HCT116 (cell line): ENCODE measurements at regions not wholly inside any gene's neighbourhood (a gene's known extent, or its start where the extent isn't known, plus 50 kb on each side); places are given as distances from the start of the nearest gene placed in this dataset.
A peak's percentile ranks its signal among the peaks of the same experiment; 100 is the strongest.

Experiments used
- ATAC-seq: fragments of 200-7000 bp; cut with Tn5 transposase; 2 replicates; pipeline ENCODE4 v1.9.1; 2020; ENCODE audit warnings: mild to moderate bottlenecking, moderate library complexity
- BruUV-seq: library from RNA; stranded (reverse); fragments of 400-500 nt; replicated peaks from 2 replicates; lab custom pipeline; 2021; lab: Mats Ljungman, UMichigan
- CTCF ChIA-PET: fragments of 300-600 bp; sonication (Branson Sonifier 250); formaldehyde crosslinking; loops from one replicate; lab custom pipeline; 2021; ENCODE audit warnings: antibody characterized with exemption; lab: Charles Lee
- POLR2A ChIA-PET: fragments of 300-600, 350-600 bp; sonication (Branson Sonifier 250); formaldehyde crosslinking; loops from one replicate; lab custom pipeline; 2021; ENCODE audit warnings: antibody characterized with exemption; lab: Charles Lee
- RAD21 ChIA-PET, 2 experiments: fragments of 300-600 bp; sonication (Branson Sonifier 250); formaldehyde crosslinking; loops; one replicate each; lab custom pipeline; 2023; ENCODE audit warnings: low total read pairs in 2 of 2; ENCODE audit not compliant: uncharacterized antibody in 2 of 2, unreplicated experiment in 2 of 2, low non-redundant PET in 1 of 2; lab: Charles Lee
- DNase-seq: peaks from one replicate; pipeline ENCODE4 v3.0.0-alpha.2; 2010; ENCODE audit warnings: low read depth, low spot score
- H2AFZ ChIP-seq: fragments of 200-600 bp; shearing (Covaris generic), sonication (generic); 2 replicates; pipeline ENCODE4 v1.6.1; 2017; ENCODE audit warnings: low read depth, mixed run types, mixed read lengths, antibody characterized with exemption, low read length; ENCODE audit not compliant: poor library complexity, severe bottlenecking
- H3K27ac ChIP-seq: 2 replicates; pipeline ENCODE4 v1.5.1; 2012; ENCODE audit warnings: low read depth, low read length
- H3K27me3 ChIP-seq: fragments of 200-600 bp; sonication (generic); 2 replicates; pipeline ENCODE4 v1.6.1; 2016; ENCODE audit warnings: mixed run types, low read length, mixed read lengths; ENCODE audit not compliant: insufficient read depth
- H3K36me3 ChIP-seq, 2 experiments: fragments of 200-500 bp in 1 of 2; fragments of 200-600 bp in 1 of 2; sonication (Bioruptor generic) in 1 of 2; sonication (generic) in 1 of 2; 2 replicates each; pipeline versions ENCODE4 v1.5.1 to v1.6.1; 2014 to 2016; ENCODE audit warnings: low read length in 2 of 2, inconsistent platforms in 1 of 2, mixed read lengths in 1 of 2, mixed run types in 1 of 2; ENCODE audit not compliant: insufficient read depth in 2 of 2, control insufficient read depth in 1 of 2
- H3K4me1 ChIP-seq, 2 experiments: fragments of 200-600 bp in 1 of 2; sonication (generic) in 1 of 2; 2 replicates each; pipeline versions ENCODE4 v1.5.1 to v1.6.1; 2012 to 2017; ENCODE audit warnings: low read length in 2 of 2, inconsistent platforms in 1 of 2, mild to moderate bottlenecking in 1 of 2, mixed read lengths in 1 of 2, mixed run types in 1 of 2, moderate library complexity in 1 of 2; ENCODE audit not compliant: insufficient read depth in 2 of 2, control insufficient read depth in 1 of 2
- H3K4me2 ChIP-seq: fragments of 200-600 bp; sonication (generic); 2 replicates; pipeline ENCODE4 v1.6.1; 2017; ENCODE audit warnings: mixed run types, low read length, mixed read lengths
- H3K4me3 ChIP-seq, 2 experiments: fragments of 200-600 bp in 1 of 2; sonication (generic) in 1 of 2; replicated peaks in 1 of 2; 2 replicates each; pipeline ENCODE4 v1.5.1; 2011 to 2016; ENCODE audit warnings: low read length in 2 of 2, control low read depth in 1 of 2, low read depth in 1 of 2, mild to moderate bottlenecking in 1 of 2, mixed read lengths in 1 of 2, mixed run types in 1 of 2
- H3K79me2 ChIP-seq: fragments of 200-600 bp; sonication (generic); 2 replicates; pipeline ENCODE4 v1.6.1; 2017; ENCODE audit warnings: mild to moderate bottlenecking, mixed run types, low read length, moderate library complexity, mixed read lengths; ENCODE audit not compliant: insufficient read depth
- H3K9ac ChIP-seq: fragments of 200-600 bp; sonication (generic); 2 replicates; pipeline ENCODE4 v1.6.1; 2016; ENCODE audit warnings: low read length, mixed read lengths
- H3K9me2 ChIP-seq: fragments of 200-600 bp; sonication (generic), shearing (Covaris generic); 2 replicates; pipeline ENCODE4 v1.6.1; 2017; ENCODE audit warnings: mixed run types, mild to moderate bottlenecking, moderate library complexity; ENCODE audit not compliant: insufficient read depth
- H3K9me3 ChIP-seq, 2 experiments: fragments of 200-500 bp in 1 of 2; fragments of 200-600 bp in 1 of 2; sonication (Bioruptor generic) in 1 of 2; sonication (generic) in 1 of 2; 2 replicates each; pipeline ENCODE4 v1.6.1; 2014 to 2017; ENCODE audit warnings: low read length in 2 of 2, mixed read lengths in 2 of 2, inconsistent platforms in 1 of 2, low read depth in 1 of 2, mild to moderate bottlenecking in 1 of 2, mixed run types in 1 of 2, moderate library complexity in 1 of 2; ENCODE audit not compliant: control insufficient read depth in 1 of 2, insufficient read depth in 1 of 2
- H4K20me1 ChIP-seq: fragments of 200-600 bp; sonication (generic), shearing (Covaris generic); 2 replicates; pipeline ENCODE4 v1.6.1; 2017; ENCODE audit warnings: mixed run types, mild to moderate bottlenecking, moderate library complexity; ENCODE audit not compliant: insufficient read depth
- CBX3 ChIP-seq: IDR thresholded peaks from 2 replicates; pipeline ENCODE4 v1.6.1; 2012; ENCODE audit warnings: low read depth
- CTCF ChIP-seq, 3 experiments: fragments of 200-600 bp in 1 of 3; sonication (generic) in 1 of 3; IDR thresholded peaks in 2 of 3; conservative IDR thresholded peaks in 1 of 3; 2 replicates each; pipeline ENCODE4 v1.5.1; 2012 to 2017; ENCODE audit warnings: low read depth in 2 of 3, low read length in 2 of 3, antibody characterized with exemption in 1 of 3, borderline replicate concordance in 1 of 3, control low read depth in 1 of 3, mild to moderate bottlenecking in 1 of 3, mixed read lengths in 1 of 3, mixed run types in 1 of 3, moderate library complexity in 1 of 3; ENCODE audit not compliant: insufficient read depth in 1 of 3
- EZH2 ChIP-seq: fragments of 200-600 bp; sonication (generic); IDR thresholded peaks from 2 replicates; pipeline ENCODE4 v1.6.1; 2017; ENCODE audit warnings: antibody characterized with exemption, mixed run types
- FOSL1 ChIP-seq: IDR thresholded peaks from 2 replicates; pipeline ENCODE4 v1.6.1; 2012; ENCODE audit warnings: low read depth
- REST ChIP-seq: IDR thresholded peaks from 2 replicates; pipeline ENCODE4 v1.6.1; 2012; ENCODE audit warnings: low read depth
- SIN3A ChIP-seq: IDR thresholded peaks from 2 replicates; pipeline ENCODE4 v1.6.1; 2012; ENCODE audit warnings: low read depth
- SRF ChIP-seq: IDR thresholded peaks from 2 replicates; pipeline ENCODE4 v1.6.1; 2012; ENCODE audit warnings: low read depth
- YY1 ChIP-seq: IDR thresholded peaks from 2 replicates; pipeline ENCODE4 v1.6.1; 2011; ENCODE audit warnings: low read length, low read depth, moderate library complexity, mild to moderate bottlenecking; ENCODE audit not compliant: insufficient replicate concordance; ENCODE audit errors: extremely low read depth
- ZFX ChIP-seq: fragments of 450-650 bp; IDR thresholded peaks from 2 replicates; pipeline ENCODE4 v1.6.1; 2017
- ZNF274 ChIP-seq: fragments of 200-500 bp; sonication (Bioruptor generic); IDR thresholded peaks from 2 replicates; pipeline ENCODE4 v1.6.1; 2014; ENCODE audit warnings: mild to moderate bottlenecking, low read depth, low read length, inconsistent platforms
- intact Hi-C: fragments of 100-400 bp; cut with micrococcal nuclease; formaldehyde crosslinking; loops from 2 replicates; pipeline ENCODE4 v1.10.0; 2022

DNA sequence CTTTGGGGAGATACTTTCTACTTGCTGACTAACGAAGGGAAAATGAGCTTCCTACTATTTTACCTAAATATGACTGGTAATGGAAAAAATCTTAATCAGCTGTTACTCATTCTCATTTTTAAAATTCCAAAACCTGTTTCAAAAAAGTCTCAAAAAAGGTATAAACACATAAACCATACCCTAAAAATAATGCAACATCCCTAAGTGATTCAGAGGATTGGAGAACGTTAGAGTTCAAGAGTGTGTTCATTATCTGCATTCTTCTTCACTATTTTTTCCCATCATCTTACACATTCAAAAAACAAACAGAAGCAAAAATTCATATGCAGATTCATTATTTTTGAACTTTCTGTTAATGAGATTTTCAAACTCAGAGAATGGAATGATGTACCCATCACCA, 150.4 kb upstream of the GNAI1 start:
- Histone ChIP-seq H3K9me2 (no peaks in the 10 kb centered on the region), H3K9me3 (no peaks in the 10 kb centered on the region), H4K20me1 (no peaks in the 10 kb centered on the region), H2AFZ (peak overlapping the region; percentile 65), H3K79me2 (no peaks in the 10 kb centered on the region), H3K4me3 (no peak overlapping the region), H3K27ac (no peak overlapping the region), H3K4me2 (no peak overlapping the region), H3K27me3 (no peaks in the 10 kb centered on the region), H3K9ac (no peak overlapping the region), H3K36me3 (no peaks in the 10 kb centered on the region), H3K4me1 (no peaks in the 10 kb centered on the region)
- ATAC-seq: no peak
- intact Hi-C loops: no loop called here
- TF ChIP-seq YY1 (no peak), ZNF274 (no peak), ZFX (no peak), CTCF (IDR thresholded peaks at IDR 0.05 in 2 of 3, conservative IDR thresholded peaks at IDR 0.05 in 1 of 3; ENCODE audit: borderline replicate concordance in 1 of 3, insufficient read depth in 1 of 3, low read depth in 2 of 3, low read length in 2 of 3) (no peak), SIN3A (no peak), CBX3 (no peak), REST (no peak), SRF (no peak), EZH2 (no peak), FOSL1 (no peak)
- CTCF ChIA-PET: no interaction called here
- RAD21 ChIA-PET: no interaction called here
- no peak for DNase-seq
- no TSS peak for BruUV-seq
- POLR2A ChIA-PET: no interaction called here
